DND-41 (cell line): ENCODE measurements at regions not wholly inside any gene's neighbourhood (a gene's known extent, or its start where the extent isn't known, plus 50 kb on each side); places are given as distances from the start of the nearest gene placed in this dataset.

Experiments used
- EZH2 ChIP-seq: IDR thresholded peaks from 3 replicates; pipeline ENCODE4 v1.6.1; 2012; ENCODE audit warnings: borderline replicate concordance, low read depth, mild to moderate bottlenecking, moderate library complexity, low read length, inconsistent platforms; ENCODE audit not compliant: severe bottlenecking
- TF ChIP-seq, protein P1 (sequence below): IDR thresholded peaks from 2 replicates; pipeline ENCODE4 v1.5.1; 2012; ENCODE audit warnings: borderline replicate concordance, low read length, moderate library complexity, mild to moderate bottlenecking; ENCODE audit not compliant: poor library complexity, severe bottlenecking; ENCODE audit errors: extremely low read depth

DNA sequence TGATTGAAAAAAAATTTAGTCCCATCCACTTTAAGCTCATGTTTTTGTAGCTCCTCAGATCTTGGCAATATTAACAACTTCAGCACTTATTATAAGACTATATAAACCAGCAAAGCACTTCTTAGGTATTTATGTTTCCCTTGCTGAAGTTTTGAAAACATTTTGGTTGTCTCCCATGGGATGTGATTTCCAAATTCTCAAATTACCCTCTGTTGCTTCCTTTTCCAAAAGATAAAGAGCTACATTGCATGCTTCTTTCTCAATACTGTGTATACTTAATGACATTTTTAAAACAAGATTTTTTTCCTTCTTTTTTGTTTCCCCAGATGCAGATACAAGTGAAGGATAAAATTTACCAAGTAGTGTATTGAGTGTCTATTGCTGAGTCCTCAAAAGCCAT is 567.1 kb downstream of the CSNK1G3 start:
- TF ChIP-seq, protein P1, sequence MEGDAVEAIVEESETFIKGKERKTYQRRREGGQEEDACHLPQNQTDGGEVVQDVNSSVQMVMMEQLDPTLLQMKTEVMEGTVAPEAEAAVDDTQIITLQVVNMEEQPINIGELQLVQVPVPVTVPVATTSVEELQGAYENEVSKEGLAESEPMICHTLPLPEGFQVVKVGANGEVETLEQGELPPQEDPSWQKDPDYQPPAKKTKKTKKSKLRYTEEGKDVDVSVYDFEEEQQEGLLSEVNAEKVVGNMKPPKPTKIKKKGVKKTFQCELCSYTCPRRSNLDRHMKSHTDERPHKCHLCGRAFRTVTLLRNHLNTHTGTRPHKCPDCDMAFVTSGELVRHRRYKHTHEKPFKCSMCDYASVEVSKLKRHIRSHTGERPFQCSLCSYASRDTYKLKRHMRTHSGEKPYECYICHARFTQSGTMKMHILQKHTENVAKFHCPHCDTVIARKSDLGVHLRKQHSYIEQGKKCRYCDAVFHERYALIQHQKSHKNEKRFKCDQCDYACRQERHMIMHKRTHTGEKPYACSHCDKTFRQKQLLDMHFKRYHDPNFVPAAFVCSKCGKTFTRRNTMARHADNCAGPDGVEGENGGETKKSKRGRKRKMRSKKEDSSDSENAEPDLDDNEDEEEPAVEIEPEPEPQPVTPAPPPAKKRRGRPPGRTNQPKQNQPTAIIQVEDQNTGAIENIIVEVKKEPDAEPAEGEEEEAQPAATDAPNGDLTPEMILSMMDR, result no peak
- TF ChIP-seq EZH2, result no peak
